ENCODE measurements at regions not wholly inside any gene's neighbourhood (a gene's known extent, or its start where the extent isn't known, plus 50 kb on each side); places are given as distances from the start of the nearest gene placed in this dataset.

DNA sequence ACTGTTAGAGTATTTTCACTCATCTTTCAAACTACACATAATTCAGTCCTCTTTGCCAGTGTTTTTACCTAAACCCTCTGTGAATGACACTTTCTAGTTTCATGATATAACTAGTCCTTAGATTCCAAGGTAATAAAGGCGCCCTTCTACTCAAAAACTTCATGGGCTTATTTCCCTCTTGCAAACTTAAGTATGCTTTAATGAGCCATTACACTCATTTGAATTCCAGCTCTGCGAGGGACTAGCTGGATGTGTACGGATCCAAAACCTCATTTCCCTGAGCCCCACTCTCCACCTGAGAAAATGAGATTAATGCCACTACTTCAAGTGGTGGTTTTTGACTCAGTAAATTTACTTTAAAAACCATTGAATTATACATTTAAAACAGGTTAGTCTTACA, 141.1 kb downstream of the NDUFA12 start:
- Histone ChIP-seq H3K27ac (no peak overlapping the region), H3K9me3 (ENCODE audit: low read depth) (no peaks in the 10 kb centered on the region), H3K36me3 (no peaks in the 10 kb centered on the region), H3K9ac (no peak overlapping the region), H3F3A (ENCODE audit: low read depth) (no peaks in the 10 kb centered on the region), H3K4me3 (no peak overlapping the region), H3K27me3 (no peaks in the 10 kb centered on the region), H3K79me2 (ENCODE audit: low read depth) (no peaks in the 10 kb centered on the region), H3K4me1 (no peaks in the 10 kb centered on the region), H2AFZ (replicated peaks) (no peak overlapping the region), H3K4me2 (no peak overlapping the region), H4K20me1 (ENCODE audit: low read depth) (no peaks in the 10 kb centered on the region)
- Mint-ChIP-seq H3K27ac (no peak overlapping the region), H3K4me1 (no peaks in the 10 kb centered on the region), H3K36me3 (no peaks in the 10 kb centered on the region), H3K9me3 (no peaks in the 10 kb centered on the region), H3K27me3 (ENCODE audit: insufficient read depth, low read depth) (no peaks in the 10 kb centered on the region), H3K4me3 (no peak overlapping the region)
- TF ChIP-seq EZH2 (IDR thresholded peaks at IDR 0.05) (no peak), EZH2phosphoT487 (IDR thresholded peaks at IDR 0.05) (no peak)
- TF ChIP-seq, protein P1, sequence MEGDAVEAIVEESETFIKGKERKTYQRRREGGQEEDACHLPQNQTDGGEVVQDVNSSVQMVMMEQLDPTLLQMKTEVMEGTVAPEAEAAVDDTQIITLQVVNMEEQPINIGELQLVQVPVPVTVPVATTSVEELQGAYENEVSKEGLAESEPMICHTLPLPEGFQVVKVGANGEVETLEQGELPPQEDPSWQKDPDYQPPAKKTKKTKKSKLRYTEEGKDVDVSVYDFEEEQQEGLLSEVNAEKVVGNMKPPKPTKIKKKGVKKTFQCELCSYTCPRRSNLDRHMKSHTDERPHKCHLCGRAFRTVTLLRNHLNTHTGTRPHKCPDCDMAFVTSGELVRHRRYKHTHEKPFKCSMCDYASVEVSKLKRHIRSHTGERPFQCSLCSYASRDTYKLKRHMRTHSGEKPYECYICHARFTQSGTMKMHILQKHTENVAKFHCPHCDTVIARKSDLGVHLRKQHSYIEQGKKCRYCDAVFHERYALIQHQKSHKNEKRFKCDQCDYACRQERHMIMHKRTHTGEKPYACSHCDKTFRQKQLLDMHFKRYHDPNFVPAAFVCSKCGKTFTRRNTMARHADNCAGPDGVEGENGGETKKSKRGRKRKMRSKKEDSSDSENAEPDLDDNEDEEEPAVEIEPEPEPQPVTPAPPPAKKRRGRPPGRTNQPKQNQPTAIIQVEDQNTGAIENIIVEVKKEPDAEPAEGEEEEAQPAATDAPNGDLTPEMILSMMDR (IDR thresholded peaks at IDR 0.05) = no peak
- DNase-seq (ENCODE audit: low spot score) = no peak

GRCh38 chr12:94856324-94856723, 147.2 kb downstream of the NDUFA12 start:
- H3F3A ChIP-seq (ENCODE audit: low read depth) = no peaks in the 10 kb centered on the region
- TF ChIP-seq, protein P1 (IDR thresholded peaks at IDR 0.05) = no peak
- TF ChIP-seq EZH2phosphoT487 (IDR thresholded peaks at IDR 0.05) = no peak
- TF ChIP-seq EZH2 (IDR thresholded peaks at IDR 0.05) = no peak
- H4K20me1 ChIP-seq (ENCODE audit: low read depth) = no peaks in the 10 kb centered on the region
- no peak for DNase-seq (ENCODE audit: low spot score)
- no peaks in the 10 kb centered on the region for H3K4me1 ChIP-seq
- Mint-ChIP-seq H3K4me3 (no peak overlapping the region), H3K9me3 (no peaks in the 10 kb centered on the region), H3K27me3 (ENCODE audit: insufficient read depth, low read depth) (no peaks in the 10 kb centered on the region), H3K4me1 (no peaks in the 10 kb centered on the region), H3K36me3 (no peaks in the 10 kb centered on the region), H3K27ac (no peak overlapping the region)
- H3K36me3 ChIP-seq = no peaks in the 10 kb centered on the region
- H3K27me3 ChIP-seq = no peaks in the 10 kb centered on the region
- no peak overlapping the region for H3K9ac ChIP-seq
- H2AFZ ChIP-seq (replicated peaks) = no peak overlapping the region
- no peaks in the 10 kb centered on the region for H3K9me3 ChIP-seq (ENCODE audit: low read depth)
- H3K4me2 ChIP-seq = no peak overlapping the region
- H3K27ac ChIP-seq = no peak overlapping the region
- no peak overlapping the region for H3K4me3 ChIP-seq
- H3K79me2 ChIP-seq (ENCODE audit: low read depth) = no peaks in the 10 kb centered on the region

DNA sequence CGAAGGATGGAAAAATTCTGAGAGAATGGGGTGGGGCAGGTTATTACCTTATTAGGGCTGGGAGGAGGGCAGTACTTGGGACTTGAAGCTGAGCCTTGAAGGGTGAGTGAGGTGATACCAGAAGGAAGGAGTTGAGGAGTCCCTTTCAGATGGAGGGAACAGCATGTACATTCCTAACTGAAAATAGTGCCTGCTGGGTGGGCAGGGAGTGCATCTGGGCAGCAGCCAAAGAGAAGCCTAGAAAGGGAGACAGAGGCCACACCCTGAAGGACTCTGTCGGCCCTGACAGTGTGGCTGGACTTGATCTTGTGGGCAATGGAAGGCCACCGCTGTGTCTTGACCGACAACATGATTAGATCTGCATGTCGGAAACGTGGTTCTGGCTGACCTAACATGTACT, 147.6 kb downstream of the NDUFA12 start:
- Histone ChIP-seq H3K4me3 (no peak overlapping the region), H4K20me1 (ENCODE audit: low read depth) (no peaks in the 10 kb centered on the region), H3F3A (ENCODE audit: low read depth) (no peaks in the 10 kb centered on the region), H3K79me2 (ENCODE audit: low read depth) (no peaks in the 10 kb centered on the region), H3K27me3 (no peaks in the 10 kb centered on the region), H3K27ac (no peak overlapping the region), H3K4me2 (no peak overlapping the region), H3K4me1 (no peaks in the 10 kb centered on the region), H3K36me3 (no peaks in the 10 kb centered on the region), H3K9me3 (ENCODE audit: low read depth) (no peaks in the 10 kb centered on the region), H3K9ac (no peak overlapping the region), H2AFZ (replicated peaks) (no peak overlapping the region)
- no peaks in the 10 kb centered on the region for H3K4me1 Mint-ChIP-seq
- H3K27me3 Mint-ChIP-seq (ENCODE audit: insufficient read depth, low read depth) = no peaks in the 10 kb centered on the region
- no peaks in the 10 kb centered on the region for H3K9me3 Mint-ChIP-seq
- DNase-seq (ENCODE audit: low spot score) = no peak
- H3K4me3 Mint-ChIP-seq = no peak overlapping the region
- H3K36me3 Mint-ChIP-seq = no peaks in the 10 kb centered on the region
- H3K27ac Mint-ChIP-seq = no peak overlapping the region
- no peak for TF ChIP-seq EZH2 (IDR thresholded peaks at IDR 0.05)
- no peak for TF ChIP-seq EZH2phosphoT487 (IDR thresholded peaks at IDR 0.05)
- TF ChIP-seq, protein P1 (IDR thresholded peaks at IDR 0.05) = no peak
